Lower leg skin (tissue), 4 donors: ENCODE measurements at regions not wholly inside any gene's neighbourhood (a gene's known extent, or its start where the extent isn't known, plus 50 kb on each side); places are given as distances from the start of the nearest gene placed in this dataset.
"Not testable (repeated sequence)": the region's sequence is repeated elsewhere in the genome, so short reads cannot be mapped to it uniquely, and the experiment has no call there.

Experiments
- DNase-seq, 2 donors: peaks; one replicate each; pipeline ENCODE4 v3.0.0-alpha.2; 2019; ENCODE audit warnings: low spot score in 2 of 2
- H3K4me3 ChIP-seq: fragments of 200-600 bp; sonication (generic); 2 replicates; pipeline ENCODE4 v1.5.1; 2017; ENCODE audit warnings: mild to moderate bottlenecking, low read depth; ENCODE audit not compliant: poor library complexity, severe bottlenecking
- CTCF ChIP-seq, 3 donors: fragments of 450-650 bp; IDR thresholded peaks; one replicate each; pipeline ENCODE4 v1.5.1; 2016; ENCODE audit warnings: antibody characterized with exemption in 3 of 3, mild to moderate bottlenecking in 3 of 3, moderate library complexity in 2 of 3
- POLR2A ChIP-seq, 2 donors: fragments of 450-650 bp; IDR thresholded peaks; one replicate each; pipeline ENCODE4 v1.6.1; 2016 to 2017; ENCODE audit warnings: antibody characterized with exemption in 2 of 2, mild to moderate bottlenecking in 1 of 2, moderate library complexity in 1 of 2
- WGBS, 2 donors: methylation state at CpG; one replicate each; pipeline ENCODE4 v1.1.5; 2018; 5-methylcytosine and 5-hydroxymethylcytosine counted together
- intact Hi-C: fragments of 100-400 bp; cut with DNase I; formaldehyde crosslinking; loops from one replicate; pipeline ENCODE4 v1.15.0; 2023; ENCODE audit warnings: low total_unique reads

- H3K4me3 ChIP-seq = no peak overlapping the region
- DNase-seq = no peak
- WGBS, 2 donors = 75 to 80% methylated on average over 7 of the region's 7 CpGs
- intact Hi-C loops = no loop called here
- TF ChIP-seq CTCF (IDR thresholded peaks at IDR 0.05) = no peak
These were observed 237.5 kb upstream of the NEBL start for GRCh38 chr10:21134645-21135022.

DNA sequence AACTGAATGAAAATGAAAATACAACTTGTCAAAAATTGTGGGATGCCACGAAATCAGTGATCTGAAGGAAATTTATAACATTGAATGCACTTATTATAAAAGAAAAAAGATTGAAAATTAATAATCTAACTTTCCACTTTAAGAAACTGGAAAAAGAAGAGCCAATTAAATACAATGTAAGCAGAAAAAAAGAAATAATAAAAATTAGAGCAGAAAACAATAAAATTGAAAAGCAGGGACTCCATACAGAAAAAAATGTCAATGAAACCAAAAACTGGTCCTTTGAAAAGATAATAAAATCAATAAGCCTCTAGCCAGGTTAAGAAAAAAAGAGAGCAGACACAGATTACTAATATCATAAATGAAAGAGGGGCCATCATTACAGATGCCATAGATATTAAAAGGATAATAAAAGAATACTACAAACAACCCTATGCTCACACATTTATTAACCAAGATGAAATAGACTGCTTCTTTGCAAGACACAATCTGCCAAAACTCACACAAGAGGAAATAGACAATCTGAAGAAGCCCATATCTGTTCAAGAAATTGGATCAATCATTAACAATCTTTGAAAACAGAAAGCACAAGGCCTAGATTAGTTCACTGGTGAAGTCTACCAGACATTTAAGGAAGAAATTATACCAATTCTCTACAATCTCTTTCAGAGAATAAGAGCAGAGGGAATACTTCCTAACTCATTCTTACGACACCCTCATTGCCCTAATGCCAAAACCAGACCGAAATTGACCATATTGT is 233.8 kb upstream of the NEBL start:
- DNase-seq = no peak
- intact Hi-C loops = no loop called here

DNA sequence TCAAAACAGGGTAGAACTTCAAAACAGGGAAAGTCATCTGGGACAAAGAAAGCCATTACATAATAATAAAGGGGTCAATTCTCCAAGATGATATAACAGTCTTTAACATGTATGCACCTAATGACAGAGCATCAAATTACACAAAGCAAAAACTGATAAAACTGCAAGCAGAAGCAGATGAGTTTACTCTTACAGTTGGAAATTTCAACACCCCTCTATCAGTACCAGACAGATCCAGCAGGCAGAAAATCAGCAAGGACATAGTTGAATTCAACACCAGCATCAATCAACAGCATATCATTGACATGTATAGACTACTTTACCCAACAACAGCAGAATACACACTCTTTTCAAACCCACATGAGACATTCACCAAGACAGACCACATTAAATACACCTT is 233.0 kb upstream of the NEBL start:
- intact Hi-C loops = no loop called here
- no peak for DNase-seq
- TF ChIP-seq CTCF (IDR thresholded peaks at IDR 0.05) (no peak), POLR2A (IDR thresholded peaks at IDR 0.05) (no peak)
- no peak overlapping the region for H3K4me3 ChIP-seq

More for the DNA sequence above, 233.8 kb upstream of the NEBL start:
- WGBS, 2 donors = 80 to 89% methylated on average over 3 of the region's 3 CpGs
- no peak for TF ChIP-seq POLR2A (IDR thresholded peaks at IDR 0.05)
- no peak for TF ChIP-seq CTCF (IDR thresholded peaks at IDR 0.05)
- no peak overlapping the region for H3K4me3 ChIP-seq

DNA sequence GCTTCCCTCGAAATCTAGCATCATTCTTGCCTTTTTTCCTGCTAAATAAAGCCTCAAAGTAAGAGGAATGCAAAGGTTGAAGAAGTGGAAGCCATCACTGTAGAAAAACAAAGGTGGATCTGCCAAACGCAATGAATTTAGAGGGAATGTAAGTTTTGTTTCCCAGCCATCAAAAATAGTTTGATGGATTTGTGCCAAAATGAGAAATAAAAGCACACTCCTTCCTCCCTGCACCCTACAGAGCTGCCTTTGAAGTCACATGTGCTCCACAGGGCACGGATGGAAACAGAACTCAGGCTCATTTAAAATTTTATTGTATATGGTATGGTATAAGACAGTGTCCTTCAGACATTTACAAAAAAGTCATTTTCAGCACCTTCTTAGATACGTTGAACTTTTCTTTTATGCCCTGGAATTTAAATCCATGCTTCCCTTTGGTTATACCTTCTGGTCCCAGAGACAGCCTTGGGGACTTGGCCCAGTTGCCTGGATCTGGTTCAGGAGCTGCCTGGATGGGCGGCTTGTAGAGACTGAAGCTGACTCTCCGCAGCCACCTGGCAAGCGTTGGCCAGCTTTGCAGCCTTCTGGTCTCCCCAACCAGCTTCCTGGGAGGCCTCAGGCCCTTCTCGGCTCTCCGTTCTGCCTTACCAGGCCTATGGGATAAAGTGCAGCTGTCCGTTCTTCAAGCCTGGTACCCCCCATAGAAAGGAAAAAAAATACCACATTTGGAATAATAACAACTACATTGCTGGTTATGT is 228.5 kb upstream of the NEBL start:
- TF ChIP-seq POLR2A (IDR thresholded peaks at IDR 0.05) = no peak
- no peak for TF ChIP-seq CTCF (IDR thresholded peaks at IDR 0.05)
- DNase-seq = no peak
- intact Hi-C loops = no loop called here
- H3K4me3 ChIP-seq = no peak overlapping the region
- WGBS, 2 donors = 50 to 55% methylated on average over 10 of the region's 10 CpGs

- no peak for DNase-seq
- TF ChIP-seq CTCF (IDR thresholded peaks at IDR 0.05) = no peak
- no peak for TF ChIP-seq POLR2A (IDR thresholded peaks at IDR 0.05)
- intact Hi-C loops = no loop called here
- H3K4me3 ChIP-seq = no peak overlapping the region
These were observed 225.8 kb upstream of the NEBL start for GRCh38 chr10:21122907-21123306.

DNA sequence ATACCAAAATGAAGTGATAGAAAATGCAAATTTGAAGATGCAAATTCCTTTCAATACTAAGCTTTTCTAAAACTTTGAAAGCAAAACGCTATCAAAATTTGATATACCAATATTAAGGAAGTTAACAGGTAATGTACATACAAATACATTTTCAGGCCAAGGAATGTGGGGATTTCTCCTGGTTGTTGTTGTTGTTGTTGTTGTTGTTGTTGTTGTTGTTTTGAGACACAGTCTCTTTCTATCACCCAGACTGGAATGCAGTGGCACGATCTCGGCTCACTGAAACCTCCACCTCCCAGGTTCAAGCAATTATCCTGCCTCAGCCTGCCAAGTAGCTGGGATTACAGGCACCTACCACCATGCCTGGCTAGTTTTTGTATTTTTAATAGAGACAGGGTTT is 224.7 kb upstream of the NEBL start:
- intact Hi-C loops, DNase-seq, H3K4me3 ChIP-seq: not testable (repeated sequence)
- 93 to 94% methylated on average over 3 of the region's 3 CpGs for WGBS, 2 donors
